AG08396 (cell line): ENCODE measurements at regions not wholly inside any gene's neighbourhood (a gene's known extent, or its start where the extent isn't known, plus 50 kb on each side); places are given as distances from the start of the nearest gene placed in this dataset.
A peak's percentile ranks its signal among the peaks of the same experiment; 100 is the strongest.

Experiments
- DNase-seq: peaks from one replicate; pipeline ENCODE4 v3.0.0; 2012; ENCODE audit warnings: low spot score, mixed read lengths

DNA sequence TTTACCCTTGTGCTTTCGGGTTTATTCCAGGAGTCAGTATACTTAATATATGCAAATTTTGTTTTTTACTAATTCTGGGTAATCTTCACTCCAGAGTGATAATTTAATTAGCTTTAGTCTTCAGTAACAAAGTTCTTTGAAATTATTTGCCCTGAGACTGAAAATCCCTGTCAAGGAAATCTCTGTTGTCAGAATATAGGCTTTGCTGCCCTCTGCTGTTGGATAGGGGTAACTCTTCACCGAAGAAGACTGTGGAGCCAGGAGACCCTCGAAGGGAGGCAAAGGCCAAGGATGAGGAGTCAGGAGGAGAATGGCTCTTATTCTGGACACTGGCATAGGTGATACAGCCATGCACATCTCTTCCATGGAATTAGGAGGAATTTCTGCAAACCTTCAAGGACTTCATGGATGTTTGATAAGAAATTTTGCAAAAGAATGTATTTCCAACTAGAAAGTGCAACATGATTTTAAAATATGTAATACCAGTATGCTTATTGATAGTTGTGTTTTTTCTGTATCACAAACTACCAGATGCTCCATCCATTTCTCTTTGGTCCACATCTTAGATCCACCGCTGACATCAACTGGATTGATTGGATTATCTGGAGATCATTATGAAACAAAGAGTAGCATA lies 182.3 kb downstream of the RDH14 start:
- peak; percentile 53 for DNase-seq

DNA sequence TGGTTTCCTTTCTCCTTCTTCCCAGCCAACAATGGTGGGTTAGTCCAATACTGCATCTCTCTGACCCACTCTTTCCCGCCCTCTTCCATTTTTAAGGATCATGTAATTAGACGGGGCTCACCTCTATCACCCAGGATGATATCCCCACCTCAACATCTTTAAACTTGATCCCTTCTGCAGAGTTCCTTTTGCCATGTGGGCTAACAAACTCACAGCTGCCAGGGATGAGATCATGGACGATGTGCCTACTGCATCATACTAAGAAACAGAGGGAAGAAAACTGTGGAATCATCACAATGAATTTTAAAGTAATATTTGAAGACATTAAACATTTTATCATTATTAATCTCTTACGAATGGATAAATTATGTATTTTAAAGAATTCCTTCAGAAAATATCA lies 183.5 kb downstream of the RDH14 start:
- DNase-seq, result no peak

DNA sequence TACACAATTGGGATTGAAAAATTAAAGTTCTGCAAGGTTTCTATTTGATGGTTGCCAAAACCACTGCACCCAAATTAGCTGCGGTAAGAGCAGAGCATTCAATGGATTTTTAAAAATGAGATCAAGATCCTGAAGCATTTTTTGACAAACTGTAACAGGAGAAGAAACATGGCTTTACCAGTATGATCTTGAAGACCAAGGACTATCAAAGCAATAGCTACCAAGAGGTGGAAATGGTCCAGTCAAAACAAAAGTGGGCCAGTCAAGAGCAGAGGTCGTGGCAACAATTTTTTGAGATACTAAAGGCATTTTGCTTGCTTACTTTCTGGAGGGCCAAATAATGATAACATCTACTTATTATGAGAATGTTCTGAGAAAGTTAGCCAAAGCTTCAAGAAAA lies 186.8 kb downstream of the RDH14 start:
- no peak for DNase-seq

DNA sequence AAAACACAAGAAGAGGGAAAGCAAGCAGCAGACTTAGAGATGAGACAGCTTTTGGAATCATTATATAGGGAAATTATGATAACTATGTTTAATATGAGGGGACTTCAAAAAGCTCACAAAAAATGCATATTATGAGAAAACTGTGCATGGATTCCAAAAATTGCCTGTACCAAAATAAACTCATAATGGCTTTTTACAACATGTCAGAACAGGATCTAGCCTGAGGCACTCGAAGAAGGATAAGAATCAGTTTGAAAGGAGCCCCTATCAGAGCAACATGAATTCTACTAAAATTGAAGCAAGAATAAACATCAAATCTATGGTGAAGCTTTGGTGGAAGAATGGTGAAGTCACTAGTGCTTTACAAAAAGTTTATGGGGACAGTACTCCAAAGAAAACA lies 187.4 kb downstream of the RDH14 start:
- no peak for DNase-seq

DNA sequence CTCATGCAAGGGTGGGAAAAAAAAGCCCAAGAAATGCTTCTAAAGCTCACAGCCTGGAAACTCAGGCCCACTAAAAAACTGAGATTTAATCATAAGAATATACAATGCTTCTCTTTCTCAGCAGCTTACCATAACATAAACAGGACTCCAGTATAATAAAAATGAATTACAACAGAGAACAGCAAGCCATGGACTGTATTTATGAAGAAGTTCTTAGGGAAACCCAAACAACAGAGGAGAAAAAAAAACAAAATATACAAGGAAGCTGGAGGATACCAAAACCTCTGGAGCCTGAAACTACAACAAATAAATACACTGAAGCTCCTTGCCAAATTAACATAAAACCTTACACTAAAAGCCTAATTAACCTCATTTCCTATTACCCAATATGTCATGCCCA lies 187.8 kb downstream of the RDH14 start:
- no peak for DNase-seq

DNA sequence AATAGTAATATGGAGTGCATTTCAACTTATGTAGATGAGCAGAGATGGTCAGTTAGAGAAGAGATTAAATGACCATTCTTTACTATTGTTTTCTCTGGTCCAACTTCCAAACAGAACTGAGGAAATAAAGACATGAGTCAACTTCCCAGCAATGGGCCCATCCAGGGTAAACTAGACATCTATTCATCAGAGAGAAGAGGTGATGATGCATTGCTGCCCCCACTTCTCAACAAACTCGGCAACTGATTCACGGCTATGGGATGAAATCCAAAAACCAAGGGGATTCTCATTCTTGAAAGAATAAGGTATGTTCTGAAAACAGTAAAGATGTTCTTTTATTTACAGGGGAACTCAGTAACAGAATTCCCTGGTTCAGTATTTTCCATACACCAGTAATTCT lies 190.7 kb downstream of the RDH14 start:
- no peak for DNase-seq

DNA sequence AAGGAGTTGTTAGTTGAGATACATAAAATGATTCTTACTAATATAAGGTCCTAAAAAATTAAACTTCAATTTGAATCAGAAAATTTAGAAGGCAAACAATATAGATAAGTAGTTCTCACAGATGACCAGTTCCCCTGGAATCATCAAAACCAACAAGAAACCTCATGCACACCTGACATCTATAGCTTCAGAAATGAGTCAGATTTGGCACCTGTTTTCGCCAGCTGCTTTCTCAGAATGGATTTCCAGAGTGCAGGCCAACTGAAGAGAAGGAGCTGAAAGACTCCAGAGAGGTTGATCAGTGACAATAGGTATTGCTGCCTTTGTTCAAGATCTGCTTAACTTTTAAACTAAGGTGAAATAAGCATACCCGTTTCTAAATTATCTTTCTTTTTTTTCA lies 192.4 kb downstream of the RDH14 start:
- no peak for DNase-seq

DNA sequence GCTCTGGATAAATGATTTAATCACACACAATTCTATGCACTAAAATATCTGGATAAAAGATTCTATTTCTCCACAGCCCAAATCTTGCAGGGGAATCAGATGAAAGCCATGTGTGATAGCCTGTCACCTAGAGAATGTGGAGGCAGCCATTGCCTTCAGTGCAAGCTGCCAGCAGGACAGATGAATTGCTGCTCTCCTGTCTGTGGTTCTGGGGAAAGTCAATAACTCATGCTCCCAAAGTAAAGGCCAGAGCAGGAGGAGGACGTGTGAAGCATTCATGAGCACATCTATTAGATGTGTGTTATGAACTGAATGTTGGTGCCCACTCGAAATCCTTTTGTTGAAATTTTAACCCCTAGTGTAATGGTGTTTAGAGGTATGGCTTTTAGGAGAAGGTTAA lies 195.1 kb downstream of the RDH14 start:
- DNase-seq, result no peak

DNA sequence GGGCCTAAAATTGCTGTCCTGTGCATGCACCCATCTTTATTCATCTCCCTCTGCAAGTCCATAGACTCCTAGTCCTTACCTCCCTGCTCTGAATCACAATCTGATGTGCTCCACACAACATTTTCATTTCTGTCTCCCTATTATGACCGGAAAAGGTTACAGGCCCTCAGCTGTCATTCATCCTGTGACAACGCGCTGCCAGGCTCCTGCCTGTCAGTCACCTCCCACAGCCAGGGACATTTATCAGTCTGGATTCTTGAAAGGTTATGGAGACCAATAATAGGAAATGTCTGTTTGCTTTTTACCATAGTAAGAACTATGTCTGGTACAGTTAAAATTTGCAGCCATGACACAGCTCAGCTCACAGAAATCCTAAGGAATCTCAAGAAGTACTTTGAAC lies 197.1 kb downstream of the RDH14 start:
- no peak for DNase-seq

DNA sequence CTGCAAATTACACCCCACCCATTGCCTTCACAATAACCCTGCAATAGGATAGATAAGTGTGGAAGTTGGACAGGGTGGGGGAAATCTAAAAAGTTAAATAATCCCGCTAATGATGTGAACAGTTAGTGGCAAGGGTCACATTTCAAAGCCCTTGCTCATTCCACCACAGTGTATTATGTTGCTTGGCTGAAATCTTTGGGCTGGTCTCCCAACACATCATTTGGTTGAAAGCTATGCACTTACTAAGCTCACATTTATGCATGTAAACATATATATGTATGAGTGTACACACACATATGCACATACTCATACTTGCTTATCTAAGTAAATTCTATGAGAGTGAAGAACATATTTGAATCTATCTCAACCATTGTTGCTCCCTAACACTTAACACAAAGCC lies 197.8 kb downstream of the RDH14 start:
- DNase-seq, result peak; percentile 52

DNA sequence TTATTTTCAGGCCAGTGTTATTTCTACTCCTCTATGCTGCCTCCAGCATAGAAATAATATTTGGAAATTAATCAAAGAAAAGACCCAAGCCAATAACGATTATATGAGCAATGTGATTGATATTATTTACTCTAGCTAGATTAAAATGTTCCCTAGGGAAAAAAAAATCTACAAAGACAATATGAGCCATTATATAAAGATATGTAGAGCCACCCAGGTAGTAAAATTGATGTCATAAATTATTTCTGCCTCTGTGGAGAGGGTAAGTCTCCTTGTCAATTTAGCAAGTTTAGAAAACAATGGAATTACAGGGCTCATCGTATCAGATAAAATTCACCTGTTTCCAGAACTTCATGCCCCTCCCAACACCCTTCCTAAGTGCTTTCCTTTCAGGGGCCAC lies 202.9 kb downstream of the RDH14 start:
- DNase-seq, result no peak

DNA sequence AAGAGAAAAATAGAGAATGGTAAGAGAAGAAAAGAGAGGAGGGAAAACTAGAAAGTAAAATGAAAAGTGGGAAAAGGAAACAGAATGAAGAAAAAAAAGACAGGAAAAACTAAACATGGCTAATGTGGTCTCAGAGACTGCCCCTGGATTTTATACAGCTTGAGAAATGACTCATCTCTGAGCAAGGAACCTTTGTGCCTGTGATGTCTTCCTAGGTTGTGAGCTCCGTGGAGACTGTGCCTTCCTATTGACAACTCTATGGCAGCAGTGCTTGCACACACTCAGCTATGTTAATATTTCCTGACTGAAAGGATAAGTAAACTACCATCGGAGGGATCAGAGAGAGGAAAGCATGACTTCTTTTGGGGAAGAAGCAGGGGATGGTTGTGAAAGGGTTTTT lies 203.8 kb downstream of the RDH14 start:
- peak; percentile 26 for DNase-seq

DNA sequence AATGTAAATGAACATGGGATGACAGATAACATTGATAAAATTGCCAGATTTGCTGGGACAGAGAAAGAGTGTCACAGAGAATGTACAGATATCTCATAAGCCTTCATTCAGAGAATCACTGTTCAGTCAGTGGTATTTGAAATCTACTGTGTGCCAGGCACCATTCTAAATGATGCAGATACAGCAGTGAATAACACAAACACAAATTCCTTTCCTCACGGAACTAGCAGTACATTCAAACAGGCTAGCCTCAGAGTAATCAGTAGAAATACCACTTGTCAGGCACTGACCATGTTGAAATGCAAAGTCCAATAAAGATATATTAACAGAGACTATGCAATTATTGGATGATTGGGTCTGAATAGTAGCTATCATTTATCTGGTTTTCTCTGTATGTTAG lies 211.0 kb downstream of the RDH14 start:
- no peak for DNase-seq

DNA sequence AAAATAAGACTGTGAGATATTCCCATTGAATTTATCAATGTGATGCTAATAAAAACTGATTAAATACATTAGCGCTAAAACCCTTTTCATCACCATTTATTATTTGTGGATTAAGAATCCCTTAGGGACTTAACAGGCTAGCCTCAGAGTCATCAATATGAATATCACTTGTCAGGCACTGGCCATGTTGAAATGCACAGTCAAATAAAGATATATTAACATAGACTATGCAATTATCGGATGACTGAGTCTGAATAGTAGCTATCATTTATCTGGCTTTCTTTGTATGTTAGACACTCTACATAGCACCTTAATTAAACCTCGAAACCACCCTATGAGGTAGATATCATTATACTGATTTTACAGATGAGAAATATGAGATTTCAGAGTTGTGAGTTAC lies 213.6 kb downstream of the RDH14 start:
- DNase-seq, result no peak

DNA sequence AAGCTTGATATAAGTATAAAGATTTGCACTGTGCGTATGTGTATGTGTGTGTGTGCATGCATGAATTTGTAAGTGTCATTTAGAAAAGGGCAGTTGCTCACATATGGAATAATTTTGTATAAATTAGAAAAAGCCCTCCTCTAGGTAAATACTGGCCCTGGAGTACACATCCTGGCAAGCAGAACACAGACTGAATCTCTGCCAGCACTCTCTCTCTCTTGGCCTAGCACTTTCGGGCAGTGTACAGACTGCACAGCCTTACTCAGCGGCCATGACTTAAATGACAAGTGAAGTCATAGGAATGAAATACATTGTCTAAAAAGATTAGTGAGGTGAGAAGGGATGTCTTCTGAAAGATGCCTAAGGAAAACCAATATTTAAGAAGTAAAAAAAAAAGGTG lies 214.1 kb downstream of the RDH14 start:
- no peak for DNase-seq

DNA sequence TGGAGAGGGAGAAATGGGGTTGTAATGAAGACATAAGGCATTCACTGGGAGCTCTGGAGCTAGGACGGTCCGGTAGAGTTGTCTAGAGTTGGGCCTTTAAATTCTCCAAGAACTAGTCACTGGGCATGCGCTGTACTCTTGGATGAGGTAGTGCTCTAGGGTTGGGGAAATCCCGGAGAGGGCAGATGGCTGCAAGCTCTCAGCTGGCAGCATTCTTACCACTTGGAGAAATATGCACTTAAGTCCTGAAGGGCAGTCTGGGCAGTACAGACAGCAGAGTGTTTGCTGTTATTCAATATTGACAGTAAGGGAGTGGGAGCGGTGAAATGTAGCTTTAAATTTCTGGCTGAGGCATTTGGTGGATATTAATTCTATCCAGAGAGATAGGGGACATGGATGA lies 214.6 kb downstream of the RDH14 start:
- DNase-seq, result peak; percentile 29

DNA sequence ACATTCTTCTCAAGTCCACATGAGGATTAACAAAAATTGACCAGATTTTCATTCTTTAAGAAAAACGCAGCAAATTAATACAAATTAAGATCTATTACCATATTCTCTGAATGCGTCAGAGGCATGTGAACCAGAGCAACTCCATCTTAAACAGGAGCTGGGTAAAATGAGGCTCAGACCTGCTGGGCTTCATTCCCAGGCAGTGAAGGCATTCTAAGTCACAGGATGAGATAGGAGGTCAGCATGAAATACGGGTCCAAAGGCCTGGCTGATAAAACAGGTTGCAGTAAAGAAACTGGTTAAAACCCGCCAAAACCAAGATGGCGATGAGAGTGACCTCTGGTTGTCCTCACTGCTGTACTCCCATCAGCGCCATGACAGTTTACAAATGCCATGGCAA lies 217.6 kb downstream of the RDH14 start:
- DNase-seq, result no peak

DNA sequence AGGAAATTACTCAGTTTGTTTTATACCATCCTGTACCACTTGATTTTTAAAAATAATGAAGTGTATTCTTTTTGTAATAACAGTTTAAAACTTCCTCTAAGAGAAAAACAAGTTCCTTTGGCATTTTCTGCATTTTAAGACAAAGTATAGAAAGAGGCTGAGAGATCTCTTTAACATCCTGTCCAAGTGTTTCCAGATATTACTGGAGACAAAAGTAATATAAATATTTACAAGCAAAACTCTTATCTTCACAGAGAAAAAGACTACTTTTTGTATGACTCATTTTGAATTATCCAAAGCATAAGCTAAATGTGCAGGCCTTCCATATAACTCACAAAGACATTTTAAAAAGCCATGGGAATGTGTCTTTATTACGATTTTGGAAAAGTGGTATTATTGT lies 221.1 kb downstream of the RDH14 start:
- DNase-seq, result no peak

DNA sequence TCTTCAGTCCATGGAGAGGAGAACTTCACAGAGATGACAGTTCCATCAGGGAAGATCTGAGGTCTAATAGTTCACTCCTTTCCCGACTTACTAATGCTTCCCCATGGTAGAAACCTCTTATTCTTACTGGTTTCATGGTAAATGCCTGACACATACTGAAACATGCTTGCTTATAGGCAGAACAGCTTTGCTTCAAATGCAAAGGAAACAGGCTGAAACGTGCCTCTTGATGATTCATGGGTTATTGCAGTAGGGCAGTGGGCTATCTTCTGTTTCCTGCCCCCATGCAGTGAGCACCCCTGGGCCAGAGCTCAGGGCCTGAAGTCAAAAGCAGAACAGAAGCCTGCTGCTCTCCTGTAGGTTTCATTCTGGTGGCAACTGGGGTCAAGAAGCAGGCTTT lies 223.5 kb downstream of the RDH14 start:
- DNase-seq, result no peak

DNA sequence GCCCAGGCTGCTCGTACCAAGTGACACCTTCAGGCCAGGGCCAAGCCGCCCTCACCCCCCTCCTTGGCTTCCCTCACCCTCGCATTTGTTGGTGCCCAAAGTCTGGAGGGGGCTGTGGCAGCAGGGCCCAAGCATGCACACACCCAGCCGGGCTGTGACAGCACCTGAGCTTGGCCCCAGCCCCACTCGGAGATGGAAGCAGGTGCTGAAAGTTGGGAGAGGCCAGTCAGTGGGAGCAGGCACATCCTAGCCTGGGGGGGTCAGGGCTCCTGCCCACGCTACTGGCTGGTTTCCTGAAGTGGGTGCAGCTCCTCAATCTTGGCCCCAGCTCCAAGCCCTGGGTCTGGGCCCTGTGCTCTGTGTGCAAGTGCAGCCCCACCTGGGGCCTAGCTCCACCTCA lies 228.0 kb downstream of the RDH14 start:
- DNase-seq, result no peak

DNA sequence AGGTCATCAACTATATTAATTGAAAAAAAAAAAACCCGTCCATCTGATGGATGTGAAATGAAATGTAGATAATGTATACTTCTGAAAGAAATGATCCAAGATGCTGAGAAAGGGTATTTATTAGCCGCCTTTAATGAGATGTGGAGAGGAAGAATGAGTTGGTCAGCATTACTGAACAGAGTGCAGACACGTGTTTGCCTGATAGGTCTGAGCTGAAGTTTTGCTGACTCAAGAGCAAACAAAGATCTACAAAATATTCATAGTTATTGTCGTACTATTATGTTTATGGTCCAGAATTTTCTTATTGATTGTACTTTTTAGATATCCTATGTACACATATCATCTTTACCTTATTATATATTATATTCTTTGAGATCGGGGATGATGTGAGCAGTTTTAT lies 235.3 kb downstream of the RDH14 start:
- DNase-seq, result no peak

DNA sequence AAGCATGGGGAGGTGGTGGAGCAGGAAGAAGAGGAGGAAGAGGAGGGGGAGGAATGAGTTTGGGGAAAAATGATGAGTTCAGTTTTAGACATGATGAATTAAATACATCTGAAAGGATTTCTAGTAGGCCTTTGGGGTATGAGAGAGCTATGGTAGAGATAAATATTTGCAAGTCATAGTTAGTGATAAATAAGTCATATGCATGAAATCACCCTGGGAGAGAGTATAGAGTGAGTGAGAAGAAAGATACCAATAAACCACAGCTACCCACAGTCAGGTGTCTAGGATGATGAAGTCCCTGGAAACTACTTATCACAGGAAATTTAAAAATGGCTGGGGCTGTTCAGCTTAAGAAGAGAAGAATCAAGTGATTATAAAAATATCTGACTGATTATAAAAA lies 240.5 kb downstream of the RDH14 start:
- no peak for DNase-seq

DNA sequence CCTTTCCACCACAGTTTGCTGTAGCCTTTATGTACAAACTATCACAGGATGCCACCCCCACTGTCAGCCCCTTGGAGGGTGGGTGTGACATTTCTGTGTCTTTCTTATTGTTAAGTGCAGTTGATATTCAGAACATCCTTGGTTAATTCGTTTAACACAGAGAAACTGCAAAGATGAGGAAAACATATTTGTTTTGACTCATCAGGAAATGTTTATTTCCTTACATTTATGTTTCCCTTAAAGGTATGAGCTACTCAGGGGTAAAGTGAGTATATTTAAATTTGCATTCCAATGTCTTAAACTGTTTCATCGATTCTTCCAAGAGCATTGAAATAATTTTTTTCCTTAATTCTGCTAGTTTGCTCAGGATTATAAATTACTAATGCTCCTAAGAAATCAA lies 243.4 kb downstream of the RDH14 start:
- no peak for DNase-seq

DNA sequence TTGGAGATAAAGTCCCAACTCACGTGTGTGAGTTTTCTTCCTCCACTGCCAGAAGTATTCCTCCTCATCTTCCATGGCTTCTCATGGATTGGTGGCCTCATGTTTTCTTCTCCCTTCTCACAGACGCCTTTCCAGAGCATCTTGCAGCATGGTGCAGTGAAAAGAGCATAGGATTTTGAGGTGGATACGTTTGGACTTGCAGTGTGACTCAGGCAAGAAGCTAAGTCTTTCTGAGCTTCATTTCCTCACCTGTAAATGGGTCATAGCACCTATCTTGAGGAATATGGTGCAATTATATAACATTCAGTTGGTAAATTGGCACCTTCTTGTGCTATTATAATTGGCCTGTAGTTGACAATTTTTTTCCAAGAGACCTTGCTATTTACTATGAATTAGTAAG lies 247.6 kb downstream of the RDH14 start:
- DNase-seq, result no peak
